GM12892 (cell line): ENCODE measurements at regions not wholly inside any gene's neighbourhood (a gene's known extent, or its start where the extent isn't known, plus 50 kb on each side); places are given as distances from the start of the nearest gene placed in this dataset.
"Not testable (repeated sequence)": the region's sequence is repeated elsewhere in the genome, so short reads cannot be mapped to it uniquely, and the experiment has no call there.

Source experiments
- DNase-seq: peaks from one replicate; pipeline ENCODE4 v3.0.0; 2011; ENCODE audit not compliant: insufficient read length
- FAIRE-seq: peaks from 2 replicates; lab custom pipeline; 2011; peaks lifted over from hg19 to GRCh38; lab: Jason Lieb, UNC
- POLR2A ChIP-seq: IDR thresholded peaks from 2 replicates; pipeline ENCODE4 v1.6.1; 2011; ENCODE audit warnings: low read depth, low read length, control low read depth
- POLR2AphosphoS5 ChIP-seq: IDR thresholded peaks from 2 replicates; pipeline ENCODE4 v1.6.1; 2011; ENCODE audit warnings: low read depth, low read length, control low read depth
- TAF1 ChIP-seq: IDR thresholded peaks from 2 replicates; pipeline ENCODE4 v1.6.1; 2011; ENCODE audit warnings: low read depth, mild to moderate bottlenecking, control low read depth, low read length, borderline replicate concordance

DNA sequence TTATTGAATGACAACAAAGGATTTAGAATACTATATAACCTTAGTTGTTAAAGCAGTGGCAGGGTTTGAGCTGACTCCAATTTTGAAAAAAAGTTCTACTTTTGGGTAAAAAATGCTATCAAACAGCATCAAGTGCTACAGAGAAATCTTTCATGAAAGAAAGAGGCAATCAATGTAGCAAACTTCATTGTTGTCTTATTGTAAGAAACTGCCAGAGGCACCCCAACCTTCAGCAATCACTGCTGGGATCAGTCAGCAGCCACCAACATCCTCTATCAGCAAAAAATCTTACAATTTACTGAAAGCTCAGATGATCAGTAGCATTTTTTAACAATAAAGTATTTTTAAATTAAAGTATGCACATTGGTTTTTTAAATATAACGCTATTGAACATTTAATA is 4754.7 kb upstream of the OR11H1 start:
- FAIRE-seq, DNase-seq: not testable (repeated sequence)

DNA sequence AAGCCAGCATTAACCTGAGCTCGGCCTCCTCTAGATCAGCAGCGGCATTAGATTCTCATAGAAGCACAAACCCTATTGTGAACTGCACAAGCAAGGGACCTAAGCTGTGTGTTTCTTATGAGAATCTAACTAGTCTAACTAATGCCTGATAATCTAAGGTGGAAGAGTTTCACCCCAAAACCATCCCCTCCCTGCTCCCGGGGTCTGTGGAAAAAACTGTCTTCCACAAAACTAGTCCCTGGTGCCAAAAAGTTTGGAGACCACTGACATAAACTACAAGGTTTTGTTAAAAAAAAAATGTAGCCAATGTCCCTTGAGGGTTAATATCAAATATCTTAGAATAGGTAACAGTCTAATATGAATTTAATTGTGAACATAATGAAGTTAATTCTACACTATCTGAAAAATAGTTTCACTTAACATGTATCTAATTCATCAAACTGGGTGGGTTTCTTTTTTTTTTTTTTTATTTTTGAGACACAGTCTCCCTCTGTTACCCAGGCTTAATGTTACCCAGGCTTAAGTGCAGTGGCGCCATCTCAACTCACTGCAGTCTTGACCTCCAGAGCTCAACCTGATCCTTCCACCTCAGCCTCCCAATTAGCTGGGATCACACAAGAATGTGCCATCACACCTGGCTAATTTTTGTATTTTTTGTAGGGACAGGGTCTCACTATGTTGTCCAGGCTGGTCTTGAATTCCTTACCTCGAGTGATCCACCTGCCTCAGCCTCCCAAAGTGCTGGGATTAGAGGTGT is 4752.2 kb upstream of the OR11H1 start:
- not testable (repeated sequence) for DNase-seq, FAIRE-seq

DNA sequence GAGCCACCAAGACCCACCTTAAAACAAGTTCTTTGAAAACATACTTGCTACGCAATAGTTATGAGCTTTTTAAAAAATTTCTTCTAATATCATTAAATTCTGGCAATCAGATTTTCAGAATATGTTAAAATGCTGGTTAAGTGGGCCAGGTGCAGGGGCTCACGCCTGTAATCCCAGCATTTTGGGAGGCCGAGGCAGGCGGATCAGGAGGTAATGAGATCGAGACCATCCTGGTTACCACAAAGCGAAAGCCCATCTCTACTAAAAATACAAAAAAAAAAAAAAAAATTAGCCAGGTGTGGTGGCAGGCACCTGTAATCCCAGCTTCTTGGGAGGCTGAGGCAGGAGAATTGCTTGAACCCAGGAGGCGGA is 4751.6 kb upstream of the OR11H1 start:
- not testable (repeated sequence) for FAIRE-seq, DNase-seq

DNA sequence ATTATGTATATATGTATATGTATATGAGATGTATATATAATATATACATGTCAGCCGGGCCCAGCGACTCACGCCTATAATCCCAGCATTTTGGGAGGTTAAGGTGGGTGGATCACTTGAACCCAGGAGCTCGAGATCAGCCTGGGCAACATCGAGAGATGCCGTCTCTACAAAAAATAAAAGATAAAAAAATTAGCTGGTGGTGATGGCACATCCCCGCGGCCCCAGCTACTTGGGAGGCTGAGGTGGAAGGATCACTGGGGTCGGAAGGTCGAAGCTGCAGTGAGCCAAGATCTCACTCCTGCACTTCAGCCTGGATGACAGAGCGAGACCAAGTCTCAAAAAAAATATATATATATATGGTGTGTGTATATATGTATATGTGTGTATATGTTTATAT is 4750.3 kb upstream of the OR11H1 start:
- not testable (repeated sequence) for DNase-seq, FAIRE-seq

DNA sequence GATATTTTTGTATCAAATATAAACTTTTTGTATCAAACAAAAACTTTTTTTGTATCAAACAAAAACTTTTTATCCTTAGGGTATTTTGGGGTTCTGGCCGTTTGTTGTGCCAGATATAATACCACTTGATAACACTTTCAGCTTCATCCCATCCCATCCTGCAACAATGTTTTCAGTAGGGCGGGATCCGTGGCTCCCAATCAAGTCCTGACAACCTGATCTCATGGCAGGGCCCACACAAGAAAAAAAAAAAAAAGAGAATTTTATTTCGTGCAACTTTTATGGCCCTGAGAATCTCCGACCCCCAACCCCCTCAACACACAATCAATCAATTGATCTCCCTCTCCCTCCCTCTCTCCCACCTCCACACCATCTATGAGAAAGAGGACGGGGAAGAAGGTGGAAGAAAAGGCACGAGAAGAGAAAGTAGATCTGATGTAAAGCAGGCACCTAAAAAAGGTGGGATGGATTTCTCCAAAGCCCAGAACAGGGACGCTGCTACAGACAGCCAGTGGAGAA is 4749.6 kb upstream of the OR11H1 start:
- TF ChIP-seq POLR2A (no peak), TAF1 (no peak), POLR2AphosphoS5 (no peak)
- DNase-seq (no peak), FAIRE-seq (no peak)

DNA sequence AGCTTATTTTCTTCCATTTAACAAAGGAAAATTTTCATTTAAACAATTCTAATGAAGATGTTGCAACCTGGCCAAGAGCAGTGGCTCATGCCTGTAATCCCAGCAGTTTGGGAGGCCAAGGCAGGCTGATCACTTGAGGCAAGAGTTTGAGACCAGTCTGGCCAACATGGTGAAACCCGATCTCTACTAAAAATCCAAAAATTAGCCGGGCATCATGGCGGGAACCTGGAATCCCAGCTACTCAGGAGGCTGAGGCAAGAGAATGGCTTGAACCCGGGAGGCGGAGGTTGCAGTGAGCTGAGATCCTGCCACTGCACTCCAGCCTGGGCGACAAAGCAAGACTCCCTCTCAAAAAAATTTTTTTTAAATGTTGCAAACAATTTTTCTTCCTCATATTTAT is 4748.8 kb upstream of the OR11H1 start:
- not testable (repeated sequence) for FAIRE-seq

DNA sequence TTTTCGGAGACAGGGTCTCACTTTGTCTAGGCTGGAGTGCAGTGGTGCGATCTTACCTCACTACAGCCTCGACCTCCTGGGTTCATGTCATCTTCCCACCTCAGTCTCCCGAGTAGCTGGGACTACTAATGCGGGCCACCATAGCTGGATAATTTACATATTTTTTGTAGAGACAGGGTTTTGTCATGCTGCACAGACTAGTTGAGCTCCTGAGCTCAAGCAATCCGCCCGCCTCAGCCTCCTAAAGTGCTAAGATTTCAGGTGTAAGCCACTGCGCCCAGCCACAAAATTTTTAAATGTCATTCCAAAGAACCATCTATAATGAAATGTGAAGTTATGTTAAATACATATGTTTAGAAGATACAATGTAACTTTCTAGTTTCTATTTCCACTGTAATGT is 4747.7 kb upstream of the OR11H1 start:
- TF ChIP-seq TAF1 (no peak), POLR2AphosphoS5 (no peak), POLR2A (no peak)
- FAIRE-seq: no peak
- no peak for DNase-seq

More for the DNA sequence above, 4748.8 kb upstream of the OR11H1 start:
- not testable (repeated sequence) for DNase-seq

DNA sequence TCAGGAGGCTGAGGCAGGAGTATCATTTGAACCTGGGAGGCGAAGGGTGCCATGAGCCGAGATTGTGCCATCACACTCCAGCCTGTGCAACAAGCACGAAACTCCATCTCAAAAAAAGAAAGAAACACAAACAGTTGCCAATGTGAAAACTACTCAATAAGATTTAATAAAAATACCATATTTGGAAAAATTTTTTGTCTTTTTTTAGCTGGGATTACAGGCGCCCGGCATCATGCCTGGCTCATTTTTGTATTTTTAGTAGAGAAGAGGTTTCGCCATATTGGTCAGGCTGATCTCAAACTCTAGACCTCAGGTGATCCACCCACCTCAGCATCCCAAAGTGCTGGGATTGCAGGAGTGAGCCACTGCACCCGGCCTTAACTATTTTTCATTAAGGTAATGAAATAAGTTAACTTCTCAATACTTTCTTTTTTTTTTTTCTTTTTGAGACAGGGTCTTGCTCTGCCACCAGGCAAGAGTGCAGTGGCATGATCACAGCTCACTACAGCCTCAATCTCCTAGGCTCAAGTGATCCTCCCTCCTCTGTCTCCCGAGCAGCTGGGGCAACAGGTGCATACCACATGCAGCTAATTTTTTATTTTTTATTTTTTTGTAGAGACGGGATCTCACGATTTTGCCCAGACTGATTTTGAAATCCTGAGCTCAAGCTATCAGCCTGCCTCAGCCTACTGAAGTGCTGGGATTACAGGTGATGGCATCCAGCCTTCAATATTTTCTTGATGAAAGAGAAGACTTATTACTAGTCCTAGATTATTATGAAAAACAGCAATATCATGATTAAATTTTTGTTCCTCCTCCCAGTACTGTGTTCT is 4746.2 kb upstream of the OR11H1 start:
- DNase-seq (no peak), FAIRE-seq (no peak)
- no peak for TF ChIP-seq POLR2AphosphoS5
- TF ChIP-seq TAF1: no peak
- TF ChIP-seq POLR2A: no peak
